ENCODE measurements at regions not wholly inside any gene's neighbourhood (a gene's known extent, or its start where the extent isn't known, plus 50 kb on each side); places are given as distances from the start of the nearest gene placed in this dataset.

- TF ChIP-seq CTCF (conservative IDR thresholded peaks at IDR 0.05 in 1 of 2, IDR thresholded peaks at IDR 0.05 in 1 of 2; ENCODE audit: low read depth in 1 of 2, low read length in 2 of 2) (no peak), EZH2 (IDR thresholded peaks at IDR 0.05; ENCODE audit: low read length, missing control alignments) (no peak)
Measured at GRCh38 chr5:174252121-174252520, 206.6 kb downstream of the NSG2 start.
